GM12878 (cell line): ENCODE measurements at regions not wholly inside any gene's neighbourhood (a gene's known extent, or its start where the extent isn't known, plus 50 kb on each side); places are given as distances from the start of the nearest gene placed in this dataset.

ENCODE experiments used
- ATAC-seq: fragments of 200-7000 bp; cut with Tn5 transposase; 3 replicates; pipeline ENCODE4 v1.9.1; 2020; ENCODE audit warnings: mild to moderate bottlenecking, moderate library complexity
- BruUV-seq: library from RNA; stranded (reverse); fragments of 400-500 nt; replicated peaks from 2 replicates; lab custom pipeline; 2021; lab: Mats Ljungman, UMichigan
- CTCF ChIA-PET: fragments of 300-600 bp; sonication (Branson Sonifier 250); formaldehyde crosslinking; extraction: SDS; loops from one replicate; lab custom pipeline; 2021; ENCODE audit warnings: inconsistent platforms; lab: Yijun Ruan, JAX
- POLR2A ChIA-PET: fragments of 350-600 bp; formaldehyde crosslinking; extraction: SDS; loops from one replicate; lab custom pipeline; 2021; ENCODE audit warnings: inconsistent platforms; lab: Charles Lee
- RAD21 ChIA-PET: fragments of 300-600 bp; sonication (Branson Sonifier 250); formaldehyde crosslinking; loops from one replicate; lab custom pipeline; 2023; ENCODE audit warnings: antibody characterized with exemption; ENCODE audit not compliant: unreplicated experiment; lab: Charles Lee
- SMC1A ChIA-PET: fragments of 300-600 bp; sonication (Branson Sonifier 250); formaldehyde crosslinking; loops from one replicate; lab custom pipeline; 2023; ENCODE audit not compliant: unreplicated experiment, uncharacterized antibody; lab: Charles Lee
- DNase-seq: peaks from one replicate; pipeline ENCODE4 v3.0.0-alpha.2; 2011; ENCODE audit warnings: low read depth, low spot score
- FAIRE-seq: peaks from 3 replicates; lab custom pipeline; 2011; peaks lifted over from hg19 to GRCh38; lab: Jason Lieb, UNC
- H2AFZ ChIP-seq: 2 replicates; pipeline ENCODE4 v1.6.0; 2011; ENCODE audit warnings: low read depth, low read length, control low read depth; ENCODE audit not compliant: control insufficient read depth
- H3K27ac ChIP-seq: 2 replicates; pipeline ENCODE4 v1.5.1; 2011; ENCODE audit warnings: control low read depth; ENCODE audit not compliant: control insufficient read depth, insufficient read depth
- H3K27me3 ChIP-seq, 2 experiments: replicated peaks in 1 of 2; 2 replicates each; pipeline versions ENCODE4 v1.6.0 to v1.6.1; 2011; ENCODE audit warnings: low read length in 1 of 2; ENCODE audit not compliant: control insufficient read depth in 2 of 2, insufficient read depth in 2 of 2
- H3K36me3 ChIP-seq, 2 experiments: 2 replicates each; pipeline ENCODE4 v1.5.1; 2011; ENCODE audit warnings: low read length in 1 of 2; ENCODE audit not compliant: control insufficient read depth in 2 of 2, insufficient read depth in 2 of 2
- H3K4me1 ChIP-seq: 2 replicates; pipeline ENCODE4 v1.6.1; 2011; ENCODE audit warnings: mild to moderate bottlenecking, low read length, moderate library complexity, mixed read lengths; ENCODE audit not compliant: control insufficient read depth, insufficient read depth
- H3K4me2 ChIP-seq: 2 replicates; pipeline ENCODE4 v1.6.0; 2011; ENCODE audit warnings: control low read depth; ENCODE audit not compliant: control insufficient read depth, insufficient read depth
- H3K4me3 ChIP-seq: fragments of 200-600 bp; sonication (generic); 2 replicates; pipeline ENCODE4 v1.5.1; 2016
- H3K79me2 ChIP-seq: 2 replicates; pipeline ENCODE4 v1.6.0; 2011; ENCODE audit warnings: low read length; ENCODE audit not compliant: control insufficient read depth, insufficient read depth
- H3K9ac ChIP-seq: 2 replicates; pipeline ENCODE4 v1.8.0; 2011; ENCODE audit warnings: low read length, control low read depth, mixed read lengths; ENCODE audit not compliant: control insufficient read depth, insufficient read depth
- H3K9me3 ChIP-seq: replicated peaks from 3 replicates; pipeline ENCODE4 v1.5.1; 2011; ENCODE audit warnings: mild to moderate bottlenecking, low read length; ENCODE audit not compliant: control insufficient read depth, insufficient read depth
- H4K20me1 ChIP-seq: 2 replicates; pipeline ENCODE4 v1.6.0; 2011; ENCODE audit not compliant: control insufficient read depth, insufficient read depth
- CEBPB ChIP-seq, 2 experiments: fragments of 150-350 bp in 1 of 2; IDR thresholded peaks; 2 replicates each; pipeline ENCODE4 v1.6.1; 2012 to 2014; ENCODE audit warnings: low read depth in 2 of 2, low read length in 2 of 2, borderline replicate concordance in 1 of 2, inconsistent platforms in 1 of 2
- CREM ChIP-seq: IDR thresholded peaks from 2 replicates; pipeline ENCODE4 v1.6.1; 2014; ENCODE audit warnings: antibody characterized with exemption, low read depth
- FOXK2 ChIP-seq: fragments of 450-650 bp; IDR thresholded peaks from 2 replicates; pipeline ENCODE4 v1.6.1; 2017; ENCODE audit warnings: mild to moderate bottlenecking, moderate library complexity
- FOXM1 ChIP-seq: IDR thresholded peaks from 2 replicates; pipeline ENCODE4 v1.6.1; 2012; ENCODE audit warnings: low read depth, mild to moderate bottlenecking, inconsistent platforms, low read length, moderate library complexity
- GABPA ChIP-seq: IDR thresholded peaks from 2 replicates; pipeline ENCODE4 v1.6.1; 2014; ENCODE audit warnings: antibody characterized with exemption, low read depth, mild to moderate bottlenecking, inconsistent platforms
- HSF1 ChIP-seq: fragments of 150-350 bp; IDR thresholded peaks from 2 replicates; pipeline ENCODE4 v1.6.1; 2014; ENCODE audit warnings: mild to moderate bottlenecking, low read depth, low read length
- MEF2A ChIP-seq: IDR thresholded peaks from 2 replicates; pipeline ENCODE4 v1.6.1; 2011; ENCODE audit warnings: low read depth, mild to moderate bottlenecking, low read length, moderate library complexity; ENCODE audit not compliant: insufficient read depth
- MXI1 ChIP-seq: fragments of 150-350 bp; IDR thresholded peaks from 2 replicates; pipeline ENCODE4 v1.6.1; 2011; ENCODE audit warnings: low read depth, mild to moderate bottlenecking, inconsistent platforms, low read length, improper control_type of control experiment
- PKNOX1 ChIP-seq: fragments of 450-650 bp; IDR thresholded peaks from 2 replicates; pipeline ENCODE4 v1.6.1; 2016; ENCODE audit warnings: mild to moderate bottlenecking
- RB1 ChIP-seq: fragments of 450-650 bp; formaldehyde crosslinking; IDR thresholded peaks from 2 replicates; pipeline ENCODE4 v1.6.1; 2017; ENCODE audit warnings: mild to moderate bottlenecking, borderline replicate concordance
- RFX5 ChIP-seq: IDR thresholded peaks from 2 replicates; pipeline ENCODE4 v1.6.1; 2011; ENCODE audit warnings: low read depth, low read length, improper control_type of control experiment
- RUNX3 ChIP-seq: IDR thresholded peaks from 2 replicates; pipeline ENCODE4 v1.6.1; 2012; ENCODE audit warnings: low read length, inconsistent platforms
- SMAD1 ChIP-seq: fragments of 450-650 bp; IDR thresholded peaks from 2 replicates; pipeline ENCODE4 v1.6.1; 2018; ENCODE audit warnings: mild to moderate bottlenecking, low read depth; ENCODE audit not compliant: partially characterized antibody
- STAT3 ChIP-seq: IDR thresholded peaks from 2 replicates; pipeline ENCODE4 v1.6.1; 2011; ENCODE audit warnings: low read depth, low read length, improper control_type of control experiment
- TCF7 ChIP-seq: IDR thresholded peaks from 2 replicates; pipeline ENCODE4 v1.6.1; 2014; ENCODE audit warnings: antibody characterized with exemption, borderline replicate concordance
- WGBS: methylation state at CpG from one replicate; pipeline ENCODE4 v1.1.6; 2016; ENCODE audit warnings: low lambda C conversion rate; ENCODE audit not compliant: insufficient replicate concordance, insufficient coverage; ENCODE audit errors: missing lambda C conversion rate; 5-methylcytosine and 5-hydroxymethylcytosine counted together
- in situ Hi-C: fragments of 300-500 bp; cut with MboI; formaldehyde crosslinking; loops from 9 replicates; pipeline ENCODE4 v1.14.3; 2018; ENCODE audit warnings: mixed read lengths
- intact Hi-C: fragments of 100-400 bp; cut with micrococcal nuclease; formaldehyde crosslinking; loops from one replicate; pipeline ENCODE4 v1.14.2; 2022; ENCODE audit not compliant: unreplicated experiment

- Histone ChIP-seq H3K27ac (no peak overlapping the region), H2AFZ (no peak overlapping the region), H3K4me1 (0 out of 2 replicates have a peak, but pooled peaks cover 3% of the 10 kb centered on the region), H3K4me3 (no peak overlapping the region), H3K36me3 (no peaks in the 10 kb centered on the region), H3K27me3 (no peaks in the 10 kb centered on the region; a peak in 2 of 4 replicates), H4K20me1 (no peaks in the 10 kb centered on the region), H3K9ac (no peak overlapping the region), H3K79me2 (no peaks in the 10 kb centered on the region), H3K4me2 (no peak overlapping the region), H3K9me3 (no peaks in the 10 kb centered on the region)
- RAD21 ChIA-PET, result no interaction called here
- ATAC-seq, result no peak
- in situ Hi-C loops (no loop called here), intact Hi-C loops (no loop called here)
- DNase-seq, result no peak
- no TSS peak for BruUV-seq
- CTCF ChIA-PET, result no interaction called here
- SMC1A ChIA-PET, result interaction anchor here (1.2 kb wide), 1 partner anchor 77 kb away, joined by 3 read pairs; no protein-coding TSS in a partner anchor
- no peak for TF ChIP-seq RFX5
- TF ChIP-seq RB1, result no peak
- TF ChIP-seq RUNX3, result no peak
- no peak for TF ChIP-seq MEF2A
- TF ChIP-seq FOXK2, result no peak
- no peak for TF ChIP-seq SMAD1
- POLR2A ChIA-PET, result no interaction called here
- no peak for FAIRE-seq
- 31% methylated on average over 11 of the region's 12 CpGs for WGBS
Observed at GRCh38 chr21:43278359-43278758, 109.6 kb downstream of the CRYAA start.

- H4K20me1 ChIP-seq, result no peaks in the 10 kb centered on the region
- in situ Hi-C loops, result no loop called here
- no peaks in the 10 kb centered on the region for H3K9me3 ChIP-seq
- intact Hi-C loops, result no loop called here
- no peak for DNase-seq
- ChIA-PET RAD21 (no interaction called here), SMC1A (interaction anchor here (1.2 kb wide), 1 partner anchor 78 kb away, joined by 3 read pairs; no protein-coding TSS in a partner anchor), POLR2A (no interaction called here), CTCF (no interaction called here)
- WGBS, result 47% methylated on average over 29 of the region's 30 CpGs
- H3K9ac ChIP-seq, result no peak overlapping the region
- H3K27me3 ChIP-seq, result no peaks in the 10 kb centered on the region; a peak in 2 of 4 replicates
- BruUV-seq, result no TSS peak
- no peak for FAIRE-seq
- H2AFZ ChIP-seq, result no peak overlapping the region
- TF ChIP-seq MXI1, result no peak
- no peak for TF ChIP-seq STAT3
- TF ChIP-seq FOXM1, result no peak
- TF ChIP-seq GABPA, result no peak
- TF ChIP-seq HSF1, result no peak
- no peak for TF ChIP-seq PKNOX1
- TF ChIP-seq TCF7, result no peak
- TF ChIP-seq CEBPB (IDR thresholded peaks at IDR 0.05; ENCODE audit: borderline replicate concordance in 1 of 2, low read depth in 2 of 2, low read length in 2 of 2), result no peak
- TF ChIP-seq CREM, result no peak
- H3K4me1 ChIP-seq, result 0 out of 2 replicates have a peak, but pooled peaks cover 3% of the 10 kb centered on the region
- ATAC-seq, result no peak
- no peaks in the 10 kb centered on the region for H3K36me3 ChIP-seq
- H3K27ac ChIP-seq, result no peak overlapping the region
- no peak overlapping the region for H3K4me2 ChIP-seq
- H3K79me2 ChIP-seq, result no peaks in the 10 kb centered on the region
- H3K4me3 ChIP-seq, result no peak overlapping the region
Observed at GRCh38 chr21:43277481-43278351, 108.9 kb downstream of the CRYAA start.
